ENCODE measurements at regions not wholly inside any gene's neighbourhood (a gene's known extent, or its start where the extent isn't known, plus 50 kb on each side); places are given as distances from the start of the nearest gene placed in this dataset.

DNA sequence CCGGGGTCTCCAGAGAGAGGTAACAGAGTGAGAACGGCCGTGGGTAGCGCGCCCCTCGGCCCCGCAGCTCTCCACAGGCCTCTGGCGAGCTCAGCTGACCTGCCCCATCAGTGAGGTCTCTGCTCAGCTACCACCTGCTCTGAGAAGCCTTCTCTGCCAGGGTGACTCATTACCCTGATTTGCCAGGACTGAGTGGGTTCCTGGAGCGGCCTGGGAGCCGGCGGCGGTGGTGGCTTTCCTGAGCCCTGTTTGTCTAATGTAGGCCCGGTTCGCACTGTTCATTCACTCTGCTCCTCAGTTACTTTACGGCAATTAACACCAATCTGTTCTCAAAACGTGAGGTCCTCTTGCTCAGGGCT is 351.0 kb upstream of the B3GAT1 start:
- no peak for DNase-seq (ENCODE audit: low read depth in 3 of 3)

DNA sequence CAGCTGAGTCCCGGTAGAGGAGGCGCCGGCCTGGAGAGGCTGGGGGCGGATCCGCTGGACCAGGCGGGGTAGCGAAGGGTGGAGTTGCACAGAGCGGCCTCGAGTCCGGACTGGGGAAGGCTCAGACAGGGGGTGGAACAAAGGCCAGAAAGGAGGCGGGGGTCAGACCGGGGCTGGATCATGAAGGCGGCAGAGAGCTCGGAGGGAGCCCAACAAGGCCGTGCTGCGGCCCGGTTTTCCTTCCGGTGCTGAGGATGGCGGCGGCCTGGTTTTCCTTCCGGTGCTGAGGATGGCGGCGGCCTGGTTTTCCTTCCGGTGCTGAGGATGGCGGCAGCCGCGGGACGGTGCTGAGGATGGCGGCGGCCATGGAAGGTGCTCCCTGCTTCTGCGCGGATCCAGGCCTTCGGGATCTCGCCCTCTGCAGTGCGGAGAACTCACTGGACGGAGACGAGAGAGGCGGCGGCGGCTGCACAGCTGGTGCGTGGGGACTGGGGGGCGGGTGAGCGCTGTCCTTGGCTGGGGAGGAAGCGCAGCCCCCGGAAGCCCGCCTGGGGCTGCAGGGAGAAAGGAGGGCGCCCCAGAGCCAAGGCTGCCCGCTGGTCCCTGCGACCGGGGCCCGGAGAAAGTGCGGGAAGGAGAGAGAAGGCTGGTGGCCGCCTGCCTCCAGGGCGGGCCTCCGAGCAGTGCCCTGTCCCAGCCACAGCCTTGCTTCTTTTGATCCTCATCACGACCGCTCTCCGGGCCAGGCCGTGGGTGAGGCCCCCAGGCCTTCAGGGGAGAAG is 350.4 kb upstream of the B3GAT1 start:
- DNase-seq (ENCODE audit: low read depth in 3 of 3): no peak

DNA sequence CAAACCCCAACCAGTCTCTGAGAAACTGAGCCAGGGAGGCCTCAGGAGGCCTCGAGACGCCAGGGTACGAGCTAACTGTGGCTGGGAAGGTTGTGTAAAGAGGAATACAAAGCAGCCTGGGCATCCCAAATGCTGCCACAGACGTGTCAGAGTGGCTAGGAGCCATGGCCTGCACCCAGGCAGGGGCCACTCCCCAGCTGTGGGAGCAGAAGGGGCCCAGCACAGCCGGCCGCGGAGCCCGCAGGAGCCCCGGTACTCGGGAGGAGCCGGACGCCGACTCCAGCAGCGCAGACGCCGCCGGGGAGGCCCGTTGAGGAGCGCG is 349.8 kb upstream of the B3GAT1 start:
- no peak for DNase-seq (ENCODE audit: low read depth in 3 of 3)

DNA sequence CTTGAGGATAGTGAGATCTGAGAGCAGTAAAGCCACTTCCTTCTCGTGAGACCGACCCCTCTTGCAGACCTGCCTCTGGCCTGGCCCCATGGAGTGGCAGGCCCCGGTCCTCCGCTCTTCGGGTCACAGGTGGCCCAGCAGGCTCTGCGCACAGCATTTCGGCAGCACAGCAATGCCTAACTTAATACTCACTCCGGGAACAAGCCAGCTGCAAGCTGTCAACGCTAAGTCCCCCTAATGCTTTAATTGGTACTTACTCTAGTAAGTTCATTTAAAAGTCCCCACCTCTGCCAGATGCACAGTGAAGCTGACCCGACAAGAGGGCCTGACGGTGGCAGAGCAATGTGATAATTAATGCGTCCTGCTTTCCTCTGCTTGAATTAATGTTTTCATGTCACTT is 349.3 kb upstream of the B3GAT1 start:
- DNase-seq (ENCODE audit: low read depth in 3 of 3): no peak

DNA sequence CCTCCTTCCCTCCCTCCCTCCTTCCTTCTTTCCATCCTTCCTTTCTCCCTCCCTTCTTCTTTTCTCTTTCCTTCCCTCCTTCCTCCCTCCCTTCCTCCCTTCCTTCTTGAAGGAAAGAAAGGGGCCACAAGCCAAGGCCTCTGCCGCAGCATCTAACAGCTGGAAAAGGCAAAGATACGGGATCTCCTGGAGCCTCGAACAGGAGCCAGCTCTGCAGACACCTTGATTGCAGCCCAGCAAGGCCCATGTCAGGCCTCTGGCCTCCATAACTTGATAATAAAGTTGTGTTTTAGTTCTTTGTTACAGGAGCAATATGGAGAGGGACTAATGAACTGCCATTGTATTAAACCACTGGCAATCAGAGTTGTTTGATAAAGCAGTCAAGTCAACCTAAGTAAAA is 348.9 kb upstream of the B3GAT1 start:
- DNase-seq (ENCODE audit: low read depth in 3 of 3): no peak

GRCh38 chr11:134760299-134760698 is 348.3 kb upstream of the B3GAT1 start:
- DNase-seq (ENCODE audit: low read depth in 3 of 3): no peak

- DNase-seq (ENCODE audit: low read depth in 3 of 3): no peak
Measured at GRCh38 chr11:134759855-134760254, 347.8 kb upstream of the B3GAT1 start.

GRCh38 chr11:134759274-134759673 is 347.2 kb upstream of the B3GAT1 start:
- no peak for DNase-seq (ENCODE audit: low read depth in 3 of 3)

- no peak for DNase-seq (ENCODE audit: low read depth in 3 of 3)
Measured at GRCh38 chr11:134758342-134758931, 346.4 kb upstream of the B3GAT1 start.

- no peak for DNase-seq (ENCODE audit: low read depth in 3 of 3)
Measured at GRCh38 chr11:134757633-134758032, 345.6 kb upstream of the B3GAT1 start.

DNA sequence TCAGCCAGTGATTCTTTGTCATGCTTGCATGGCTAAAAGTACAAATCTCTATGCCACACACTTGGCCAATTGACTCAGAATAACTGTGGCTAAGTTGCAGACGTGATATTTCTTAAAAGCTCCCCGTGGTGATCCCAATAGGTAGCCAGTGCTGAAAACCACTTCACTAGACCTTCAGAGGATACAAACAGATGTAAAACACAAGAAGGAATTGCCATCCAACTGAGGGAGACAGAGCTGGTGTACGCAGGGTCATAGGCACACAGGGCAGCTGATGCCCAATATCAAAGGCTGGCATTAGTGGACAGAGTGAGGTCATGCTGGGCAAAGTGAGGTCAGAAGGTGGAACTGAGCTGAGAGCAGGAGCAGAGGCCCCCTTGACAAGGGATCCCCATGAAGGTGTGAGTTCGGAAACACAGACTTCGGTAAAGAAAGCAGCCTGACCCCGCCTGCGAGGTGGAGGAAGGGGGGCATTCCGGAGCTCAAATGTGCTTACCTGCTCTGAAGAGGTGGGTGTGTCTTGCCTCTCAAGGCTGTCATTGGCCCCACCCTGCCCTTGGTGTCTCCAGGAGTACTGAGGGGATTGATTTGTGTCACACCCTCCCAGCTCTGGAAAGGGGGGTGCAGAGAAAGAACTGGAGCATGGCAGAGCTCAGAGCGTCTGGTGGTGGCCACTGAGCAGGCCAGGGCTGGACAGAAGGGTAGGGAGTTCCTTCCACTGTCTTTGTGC is 344.9 kb upstream of the B3GAT1 start:
- no peak for DNase-seq (ENCODE audit: low read depth in 3 of 3)

DNA sequence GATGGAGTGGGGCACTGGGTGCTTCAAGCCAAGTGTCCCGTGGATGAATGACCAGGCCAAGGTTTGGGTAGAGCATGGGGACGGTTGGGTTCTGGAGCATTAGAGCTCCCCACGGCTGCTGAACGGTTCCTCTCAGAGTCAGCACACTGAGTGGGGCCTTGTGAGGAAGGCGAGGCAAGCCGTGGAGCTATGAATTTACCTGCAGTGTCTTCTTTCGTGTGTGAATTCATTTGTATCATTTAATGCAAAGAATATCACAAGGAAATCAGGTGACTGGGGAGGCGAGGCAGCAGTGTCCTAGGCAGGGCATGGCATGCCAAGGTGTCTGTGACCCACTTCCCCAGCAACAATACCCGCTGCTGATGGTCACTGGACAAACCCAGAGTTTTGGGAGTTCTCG is 343.5 kb upstream of the B3GAT1 start:
- DNase-seq (ENCODE audit: low read depth in 3 of 3): no peak

GRCh38 chr11:134754521-134755198 is 342.6 kb upstream of the B3GAT1 start:
- DNase-seq (ENCODE audit: low read depth in 3 of 3): no peak

DNA sequence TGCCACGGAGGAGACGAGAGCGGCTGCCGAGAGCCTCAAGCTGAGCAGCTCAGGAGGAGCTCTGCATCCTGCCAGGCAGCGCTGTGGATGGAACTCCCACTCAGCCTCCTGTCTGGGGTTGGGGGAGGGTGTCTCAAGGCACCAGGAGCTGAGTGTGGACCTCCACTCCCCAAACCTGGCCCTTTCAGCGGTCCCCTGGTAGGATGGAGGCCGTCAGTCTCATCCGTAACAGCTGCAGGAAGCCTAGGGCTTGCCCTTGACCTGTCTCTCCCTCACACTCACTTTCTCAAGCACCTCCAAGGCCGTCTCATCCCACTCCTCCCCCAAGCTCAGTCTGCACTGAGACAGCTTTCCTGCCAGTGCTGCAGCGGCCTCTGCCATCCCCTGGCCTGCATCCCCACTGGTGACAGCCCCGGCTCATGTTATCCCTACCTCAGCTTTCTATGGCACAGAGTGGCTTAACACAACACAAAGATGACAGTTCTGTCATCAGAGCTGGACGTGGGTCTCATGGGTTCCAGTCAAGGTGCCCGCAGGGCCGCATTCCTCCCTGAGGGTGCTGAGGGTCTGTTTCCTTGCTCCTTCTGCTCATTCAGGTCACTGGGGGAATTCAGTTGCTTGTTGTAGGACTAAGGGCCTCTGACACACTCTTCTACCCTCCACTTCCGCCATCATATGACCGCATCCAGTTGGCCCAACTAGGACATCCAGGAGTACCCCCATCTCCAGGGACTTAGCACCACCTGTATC is 341.9 kb upstream of the B3GAT1 start:
- DNase-seq (ENCODE audit: low read depth in 3 of 3): no peak

GRCh38 chr11:134752964-134753770 is 341.1 kb upstream of the B3GAT1 start:
- no peak for DNase-seq (ENCODE audit: low read depth in 3 of 3)

DNA sequence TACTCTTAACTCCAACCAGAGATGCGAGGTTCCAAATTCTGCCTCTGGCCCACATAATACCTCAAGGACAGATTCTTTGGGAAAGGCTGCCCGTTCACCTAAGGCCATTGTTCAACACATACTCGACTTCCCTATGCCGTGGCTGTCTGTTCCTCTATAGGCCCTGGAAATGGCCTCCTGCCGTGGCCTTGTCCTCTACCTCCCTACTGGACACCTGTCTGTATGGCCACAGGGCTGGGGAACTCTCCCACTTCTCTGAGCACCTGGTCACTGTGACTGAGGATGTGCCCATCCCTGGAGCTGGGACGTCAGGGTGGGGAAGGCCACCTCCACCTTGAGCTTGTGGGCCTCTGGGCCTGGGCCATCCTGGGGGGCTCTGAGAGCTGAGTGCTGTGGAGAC is 340.5 kb upstream of the B3GAT1 start:
- DNase-seq (ENCODE audit: low read depth in 3 of 3): no peak

DNA sequence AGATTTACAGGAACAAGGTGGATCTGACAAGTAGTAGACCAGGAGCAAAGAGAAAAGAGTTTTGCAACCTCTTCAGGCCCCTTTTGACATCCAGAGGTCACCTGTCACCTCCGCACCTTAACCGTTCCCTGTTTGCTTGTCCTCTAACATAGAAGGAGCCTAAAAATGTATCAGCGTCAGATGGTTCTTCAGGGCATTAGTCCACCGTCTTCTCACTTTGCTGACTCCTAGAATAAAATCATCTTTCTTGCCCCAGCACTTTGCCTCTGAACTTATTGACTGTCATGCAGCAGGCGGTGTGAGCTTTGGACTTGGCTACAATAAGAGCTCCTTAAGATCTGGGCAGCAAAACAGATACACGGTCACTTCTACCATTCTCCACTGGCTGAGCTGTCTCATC is 339.7 kb upstream of the B3GAT1 start:
- no peak for DNase-seq (ENCODE audit: low read depth in 3 of 3)

GRCh38 chr11:134751031-134751585 is 339.1 kb upstream of the B3GAT1 start:
- DNase-seq (ENCODE audit: low read depth in 3 of 3): no peak

- DNase-seq (ENCODE audit: low read depth in 3 of 3): no peak
Measured at GRCh38 chr11:134750619-134751018, 338.6 kb upstream of the B3GAT1 start.

DNA sequence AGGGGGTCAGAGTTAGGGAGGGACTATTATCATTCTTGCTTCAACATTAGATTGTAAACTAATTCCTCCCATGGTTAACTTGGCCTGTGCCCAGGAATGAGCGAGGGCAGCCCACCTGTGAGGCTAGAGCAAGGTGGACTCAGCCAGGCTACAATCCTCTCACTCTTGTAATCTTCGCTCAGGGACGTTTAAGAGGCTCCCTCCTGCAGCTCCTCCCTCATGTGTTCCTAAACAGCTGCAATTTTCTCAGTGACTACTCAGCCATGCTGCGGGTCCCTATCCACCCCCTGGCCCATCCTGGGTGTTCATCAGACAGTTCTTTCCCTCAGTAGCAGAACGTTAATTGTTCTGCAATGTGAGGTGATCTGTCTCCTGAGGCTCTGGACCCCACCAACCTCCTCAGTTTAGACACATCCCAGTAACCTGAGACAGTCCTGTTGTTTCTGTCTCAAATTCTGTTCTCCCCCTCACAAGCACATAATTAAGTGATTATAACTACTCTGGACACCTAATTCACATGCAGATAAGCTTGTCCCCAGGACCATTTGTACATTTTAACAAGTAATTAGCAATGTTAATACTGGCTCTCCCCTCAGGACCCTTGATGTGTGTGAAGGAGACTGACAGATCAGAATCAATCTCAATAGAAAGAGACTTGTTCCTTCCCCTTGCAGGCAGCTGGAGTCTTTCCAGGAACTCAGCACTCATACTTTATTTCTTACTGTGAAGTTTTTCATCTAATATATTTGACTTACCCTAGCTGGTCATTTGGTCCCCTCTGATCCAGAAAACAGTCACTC is 337.2 kb upstream of the B3GAT1 start:
- DNase-seq (ENCODE audit: low read depth in 3 of 3): no peak

Data from stimulated activated CD4-positive, alpha-beta T cell treated with anti-CD3 and anti-CD28 coated beads, TNF-alpha, amount 100 ng/mL, for 4 hours (primary cell).